IMR-90 (cell line): ENCODE measurements at regions not wholly inside any gene's neighbourhood (a gene's known extent, or its start where the extent isn't known, plus 50 kb on each side); places are given as distances from the start of the nearest gene placed in this dataset.

Source experiments
- ATAC-seq: fragments of 200-7000 bp; cut with Tn5 transposase; 2 replicates; pipeline ENCODE4 v1.9.1; 2020; ENCODE audit warnings: low read depth, mild to moderate bottlenecking, moderate library complexity
- BruUV-seq: library from RNA; stranded (reverse); fragments of 400-500 nt; replicated peaks from 2 replicates; lab custom pipeline; 2021; lab: Mats Ljungman, UMichigan
- CTCF ChIA-PET: fragments of 300-600 bp; formaldehyde crosslinking; extraction: SDS; loops from one replicate; lab custom pipeline; 2021; ENCODE audit warnings: antibody characterized with exemption; lab: Yijun Ruan, JAX
- POLR2A ChIA-PET: fragments of 300-600 bp; sonication (Branson Sonifier 250); formaldehyde crosslinking; loops from one replicate; lab custom pipeline; 2022; ENCODE audit warnings: antibody characterized with exemption; ENCODE audit not compliant: unreplicated experiment; lab: Charles Lee
- DNase-seq: peaks from one replicate; pipeline ENCODE4 v3.0.0; 2013
- H2AFZ ChIP-seq: replicated peaks from 2 replicates; pipeline ENCODE3; 2013; ENCODE audit warnings: low read length, mild to moderate bottlenecking; ENCODE audit not compliant: poor library complexity
- H2AK5ac ChIP-seq: 2 replicates; pipeline ENCODE4 v1.6.1; 2013; ENCODE audit warnings: low read depth, low read length, inconsistent platforms
- H2AK9ac ChIP-seq: replicated peaks from 2 replicates; pipeline ENCODE3; 2013; ENCODE audit warnings: mild to moderate bottlenecking, low read depth, low read length, moderate library complexity; ENCODE audit not compliant: poor library complexity
- H2BK120ac ChIP-seq: 2 replicates; pipeline ENCODE4 v1.6.1; 2013; ENCODE audit warnings: low read depth, low read length, inconsistent platforms
- H2BK15ac ChIP-seq: 3 replicates; pipeline ENCODE4 v1.6.1; 2013; ENCODE audit warnings: low read depth, low read length, inconsistent platforms
- H2BK20ac ChIP-seq: 2 replicates; pipeline ENCODE4 v1.6.1; 2013; ENCODE audit warnings: low read depth, mild to moderate bottlenecking, inconsistent platforms, low read length, moderate library complexity
- H2BK5ac ChIP-seq: 2 replicates; pipeline ENCODE4 v1.6.1; 2013; ENCODE audit warnings: mild to moderate bottlenecking, low read depth, low read length, inconsistent platforms; ENCODE audit not compliant: poor library complexity, severe bottlenecking
- H3K14ac ChIP-seq: replicated peaks from 2 replicates; pipeline ENCODE4 v1.6.1; 2013; ENCODE audit warnings: low read depth, low read length, inconsistent platforms
- H3K18ac ChIP-seq: 2 replicates; pipeline ENCODE4 v1.6.1; 2013; ENCODE audit warnings: low read depth, low read length, control low read depth
- H3K23ac ChIP-seq: 2 replicates; pipeline ENCODE4 v1.6.1; 2013; ENCODE audit warnings: low read depth, low read length, inconsistent platforms
- H3K27ac ChIP-seq: 2 replicates; pipeline ENCODE4 v1.5.1; 2013; ENCODE audit warnings: mild to moderate bottlenecking, control low read depth, low read length; ENCODE audit not compliant: insufficient read depth
- H3K27me3 ChIP-seq: 2 replicates; pipeline ENCODE4 v1.6.1; 2013; ENCODE audit warnings: low read length; ENCODE audit not compliant: control insufficient read depth, insufficient read depth
- H3K36me3 ChIP-seq: 2 replicates; pipeline ENCODE4 v1.6.1; 2013; ENCODE audit warnings: low read length, mixed read lengths; ENCODE audit not compliant: control insufficient read depth, insufficient read depth
- H3K4ac ChIP-seq: 2 replicates; pipeline ENCODE4 v1.6.1; 2013; ENCODE audit warnings: low read depth, low read length, inconsistent platforms
- H3K4me1 ChIP-seq: 2 replicates; pipeline ENCODE4 v1.6.1; 2013; ENCODE audit warnings: low read length, mixed read lengths; ENCODE audit not compliant: control insufficient read depth, insufficient read depth
- H3K4me2 ChIP-seq: 2 replicates; pipeline ENCODE4 v1.6.1; 2013; ENCODE audit warnings: low read depth, mild to moderate bottlenecking, control low read depth, low read length, moderate library complexity
- H3K4me3 ChIP-seq: 2 replicates; pipeline ENCODE4 v1.5.1; 2013; ENCODE audit warnings: low read depth, mild to moderate bottlenecking, control low read depth, low read length, moderate library complexity; ENCODE audit not compliant: insufficient read depth
- H3K56ac ChIP-seq: 2 replicates; pipeline ENCODE4 v1.6.1; 2013; ENCODE audit warnings: low read length, inconsistent platforms; ENCODE audit not compliant: insufficient read depth; ENCODE audit errors: extremely low read depth
- H3K79me1 ChIP-seq, 2 experiments: 2 replicates each; pipeline ENCODE4 v1.6.1; 2013; ENCODE audit warnings: low read length in 2 of 2, inconsistent platforms in 1 of 2, low read depth in 1 of 2
- H3K9ac ChIP-seq: 2 replicates; pipeline ENCODE4 v1.6.1; 2013; ENCODE audit warnings: low read depth, low read length, control low read depth
- H3K9me1 ChIP-seq: 2 replicates; pipeline ENCODE4 v1.6.1; 2013; ENCODE audit warnings: low read length, inconsistent platforms; ENCODE audit not compliant: insufficient read depth
- H3K9me3 ChIP-seq: 2 replicates; pipeline ENCODE4 v1.6.1; 2013; ENCODE audit warnings: low read length; ENCODE audit not compliant: control insufficient read depth, insufficient read depth
- H4K20me1 ChIP-seq: 2 replicates; pipeline ENCODE4 v1.6.1; 2013; ENCODE audit warnings: low read length, inconsistent platforms; ENCODE audit not compliant: insufficient read depth
- H4K5ac ChIP-seq: 2 replicates; pipeline ENCODE4 v1.6.1; 2013; ENCODE audit warnings: mild to moderate bottlenecking, low read depth, low read length, control low read depth
- H4K8ac ChIP-seq, 2 experiments: 2 replicates each; pipeline ENCODE4 v1.6.1; 2013; ENCODE audit warnings: low read depth in 2 of 2, low read length in 2 of 2, control low read depth in 1 of 2, inconsistent platforms in 1 of 2
- H4K91ac ChIP-seq: 2 replicates; pipeline ENCODE4 v1.6.1; 2013; ENCODE audit warnings: low read depth, low read length, inconsistent platforms; ENCODE audit not compliant: insufficient read depth
- BHLHE40 ChIP-seq: fragments of 150-350 bp; IDR thresholded peaks from 2 replicates; pipeline ENCODE4 v1.6.1; 2016; ENCODE audit warnings: mild to moderate bottlenecking, low read depth, low read length
- CHD1 ChIP-seq: IDR thresholded peaks from 2 replicates; pipeline ENCODE4 v1.6.1; 2012; ENCODE audit warnings: low read depth, low read length, improper control_type of control experiment
- CTCF ChIP-seq: conservative IDR thresholded peaks from 2 replicates; pipeline ENCODE4 v1.5.1; 2012; ENCODE audit warnings: mild to moderate bottlenecking, low read depth, low read length, improper control_type of control experiment
- ELK1 ChIP-seq: fragments of 150-350 bp; IDR thresholded peaks from 2 replicates; pipeline ENCODE4 v1.6.1; 2016; ENCODE audit warnings: low read depth, mild to moderate bottlenecking, low read length, moderate library complexity, borderline replicate concordance
- FOS ChIP-seq: fragments of 150-350 bp; IDR thresholded peaks from 2 replicates; pipeline ENCODE4 v1.6.1; 2016; ENCODE audit warnings: low read depth, low read length
- MAFK ChIP-seq: IDR thresholded peaks from 2 replicates; pipeline ENCODE4 v1.6.1; 2012; ENCODE audit warnings: low read depth, low read length, improper control_type of control experiment
- MAZ ChIP-seq: IDR thresholded peaks from 2 replicates; pipeline ENCODE4 v1.6.1; 2012; ENCODE audit warnings: low read depth, mild to moderate bottlenecking, low read length, improper control_type of control experiment, moderate library complexity, borderline replicate concordance
- MXI1 ChIP-seq: IDR thresholded peaks from 2 replicates; pipeline ENCODE4 v1.6.1; 2012; ENCODE audit warnings: low read depth, mild to moderate bottlenecking, low read length, moderate library complexity, borderline replicate concordance
- NFE2L2 ChIP-seq: fragments of 150-350 bp; IDR thresholded peaks from 2 replicates; pipeline ENCODE4 v1.6.1; 2016; ENCODE audit warnings: low read depth, mild to moderate bottlenecking, low read length
- POLR2A ChIP-seq: IDR thresholded peaks from 2 replicates; pipeline ENCODE4 v1.6.1; 2012; ENCODE audit warnings: mild to moderate bottlenecking, low read depth, low read length
- RAD21 ChIP-seq: IDR thresholded peaks from 2 replicates; pipeline ENCODE4 v1.6.1; 2012; ENCODE audit warnings: low read length, improper control_type of control experiment
- RCOR1 ChIP-seq: IDR thresholded peaks from 2 replicates; pipeline ENCODE4 v1.6.1; 2012; ENCODE audit warnings: mild to moderate bottlenecking, low read length, improper control_type of control experiment; ENCODE audit not compliant: insufficient replicate concordance
- RFX5 ChIP-seq: IDR thresholded peaks from 2 replicates; pipeline ENCODE4 v1.8.0; 2012; ENCODE audit warnings: low read depth, mild to moderate bottlenecking, low read length, moderate library complexity
- SMC3 ChIP-seq: fragments of 150-350 bp; IDR thresholded peaks from 2 replicates; pipeline ENCODE4 v1.6.1; 2016; ENCODE audit warnings: low read depth, mild to moderate bottlenecking, antibody characterized with exemption, low read length, moderate library complexity
- USF2 ChIP-seq: fragments of 150-350 bp; IDR thresholded peaks from 2 replicates; pipeline ENCODE4 v1.6.1; 2017; ENCODE audit warnings: mild to moderate bottlenecking, antibody characterized with exemption, low read length, low read depth
- WGBS, 2 experiments: methylation state at CpG; one replicate each; pipeline versions ENCODE4 v1.1.5 to v1.1.7; 2013; ENCODE audit warnings: missing lambda C conversion rate in 2 of 2; ENCODE audit not compliant: insufficient read length in 1 of 2; ENCODE audit errors: extremely low coverage in 2 of 2; 5-methylcytosine and 5-hydroxymethylcytosine counted together
- dilution Hi-C: fragments of 300-500 bp; cut with HindIII; formaldehyde crosslinking; loops from one replicate; pipeline ENCODE4 v1.14.3; 2018; ENCODE audit warnings: low sequenced_read_pairs; ENCODE audit not compliant: unreplicated experiment
- in situ Hi-C: fragments of 300-500 bp; cut with MboI; formaldehyde crosslinking; loops from 3 replicates; pipeline ENCODE4 v1.14.3; 2019; ENCODE audit warnings: low sequenced_read_pairs, inconsistent platforms, mixed read lengths
- intact Hi-C: fragments of 100-400 bp; cut with micrococcal nuclease; formaldehyde crosslinking; loops from 2 replicates; pipeline ENCODE4 v1.10.0; 2022

- 77% methylated on average over 1 of the region's 1 CpG; no CpG with 5 or more reads in 1 of the 2 experiments for WGBS, 2 experiments
- Histone ChIP-seq H3K23ac (no peak overlapping the region), H3K9ac (no peak overlapping the region), H3K36me3 (no peaks in the 10 kb centered on the region), H3K27ac (no peak overlapping the region), H3K79me1 (no peaks in the 10 kb centered on the region), H2BK120ac (no peak overlapping the region), H2BK15ac (no peak overlapping the region), H3K4me1 (no peaks in the 10 kb centered on the region), H3K4me2 (no peak overlapping the region), H4K5ac (no peak overlapping the region), H2AFZ (no peak overlapping the region), H2AK9ac (no peak overlapping the region), H3K9me1 (no peaks in the 10 kb centered on the region), H3K9me3 (no peaks in the 10 kb centered on the region), H2BK5ac (no peak overlapping the region), H3K27me3 (no peaks in the 10 kb centered on the region), H3K14ac (no peak overlapping the region), H2BK20ac (no peak overlapping the region), H4K91ac (no peak overlapping the region), H3K4me3 (no peak overlapping the region), H3K4ac (no peak overlapping the region), H3K56ac (no peak overlapping the region), H4K8ac (no peak overlapping the region), H2AK5ac (no peak overlapping the region), H3K18ac (no peak overlapping the region), H4K20me1 (no peaks in the 10 kb centered on the region)
- dilution Hi-C loops (no loop called here), intact Hi-C loops (no loop called here), in situ Hi-C loops (no loop called here)
- CTCF ChIA-PET: interaction anchor here (0.6 kb wide), 1 partner anchor 161 kb away, joined by 3 read pairs; no protein-coding TSS in a partner anchor
- DNase-seq (no peak), ATAC-seq (no peak)
- BruUV-seq: no TSS peak
- TF ChIP-seq RCOR1 (no peak), CTCF (no peak), MAFK (no peak), NFE2L2 (no peak), SMC3 (no peak), MXI1 (no peak), USF2 (no peak), ELK1 (no peak), BHLHE40 (no peak), POLR2A (no peak), MAZ (no peak), CHD1 (no peak), RAD21 (no peak), FOS (no peak), RFX5 (no peak)
- POLR2A ChIA-PET: no interaction called here
Measured at GRCh38 chr3:177250151-177250550, 52.9 kb upstream of the TBL1XR1 start.
